Stomach (tissue), 4 donors: ENCODE measurements at regions not wholly inside any gene's neighbourhood (a gene's known extent, or its start where the extent isn't known, plus 50 kb on each side); places are given as distances from the start of the nearest gene placed in this dataset.

ENCODE experiments used
- CTCF ChIP-seq, 7 experiments: fragments of 450-650 bp in 4 of 7; fragments of 200-600 bp in 3 of 7; sonication (generic) in 3 of 7; IDR thresholded peaks; one replicate each; pipeline ENCODE4 v1.5.1; 2016 to 2019; ENCODE audit warnings: antibody characterized with exemption in 7 of 7, control low read depth in 2 of 7, mild to moderate bottlenecking in 1 of 7
- EP300 ChIP-seq: sonication (generic); formaldehyde crosslinking; IDR thresholded peaks from one replicate; pipeline ENCODE4 v1.6.1; 2017; ENCODE audit warnings: antibody characterized with exemption
- POLR2A ChIP-seq, 4 donors: fragments of 450-650 bp; IDR thresholded peaks; one replicate each; pipeline ENCODE4 v1.6.1; 2016; ENCODE audit warnings: antibody characterized with exemption in 4 of 4, control low read depth in 2 of 4, mild to moderate bottlenecking in 1 of 4, moderate library complexity in 1 of 4
- POLR2AphosphoS5 ChIP-seq, 3 donors: sonication (generic); formaldehyde crosslinking; IDR thresholded peaks; one replicate each; pipeline ENCODE4 v1.6.1; 2016; ENCODE audit warnings: antibody characterized with exemption in 3 of 3

GRCh38 chr5:167180906-167181305, 1110.5 kb upstream of the WWC1 start:
- TF ChIP-seq POLR2A (IDR thresholded peaks at IDR 0.05), result no peak
- no peak for TF ChIP-seq CTCF (IDR thresholded peaks at IDR 0.05)
- TF ChIP-seq EP300, result no peak
- no peak for TF ChIP-seq POLR2AphosphoS5 (IDR thresholded peaks at IDR 0.05)
